HG02798 (cell line): ENCODE measurements at regions not wholly inside any gene's neighbourhood (a gene's known extent, or its start where the extent isn't known, plus 50 kb on each side); places are given as distances from the start of the nearest gene placed in this dataset.
"Not testable (repeated sequence)": the region's sequence is repeated elsewhere in the genome, so short reads cannot be mapped to it uniquely, and the experiment has no call there.

Experiments
- ATAC-seq: cut with Tn5 transposase; IDR thresholded peaks from one replicate; pipeline ENCODE4 v1.9.1; 2021; ENCODE audit warnings: mild to moderate bottlenecking; ENCODE audit not compliant: unreplicated experiment, poor library complexity

DNA sequence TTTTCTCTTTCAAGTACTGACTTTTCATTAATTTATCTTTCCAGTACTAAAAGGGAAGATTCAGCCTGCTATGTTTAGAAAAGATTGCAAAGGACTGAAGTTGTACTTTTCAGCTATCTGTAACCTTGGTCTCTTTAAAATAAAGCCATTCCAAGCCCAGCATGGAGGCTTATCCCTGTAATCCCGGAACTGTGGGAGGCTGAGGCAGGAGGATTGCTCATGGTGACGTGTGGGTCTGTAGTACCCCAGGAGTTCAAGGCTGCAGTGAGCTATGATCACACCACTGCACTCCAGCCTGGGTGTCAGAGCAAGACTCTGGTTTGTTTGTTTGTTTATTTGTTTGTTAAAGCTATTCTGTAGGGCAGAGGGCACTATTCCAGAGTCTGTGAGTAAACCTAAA lies 50.6 kb upstream of the TMEM170B start:
- ATAC-seq: no peak

DNA sequence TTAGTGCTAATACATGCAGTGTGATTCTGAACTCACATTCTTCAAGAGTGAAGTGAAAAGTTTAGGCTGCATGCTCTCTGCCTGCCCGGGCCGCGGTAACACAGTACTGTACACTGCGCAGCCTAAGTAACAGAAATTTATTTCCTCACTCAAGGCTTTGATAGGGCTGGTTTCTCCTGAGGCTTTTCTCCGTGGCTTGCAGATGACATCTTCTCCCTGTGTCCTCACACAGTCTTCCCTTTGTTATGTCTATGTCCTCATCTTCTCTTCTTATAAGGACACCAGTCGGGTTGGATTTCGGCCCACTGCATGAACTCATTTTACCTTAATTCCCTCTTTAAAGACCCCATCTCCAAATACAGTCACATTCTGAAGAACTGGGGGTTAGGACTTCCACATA lies 51.1 kb upstream of the TMEM170B start:
- no peak for ATAC-seq

DNA sequence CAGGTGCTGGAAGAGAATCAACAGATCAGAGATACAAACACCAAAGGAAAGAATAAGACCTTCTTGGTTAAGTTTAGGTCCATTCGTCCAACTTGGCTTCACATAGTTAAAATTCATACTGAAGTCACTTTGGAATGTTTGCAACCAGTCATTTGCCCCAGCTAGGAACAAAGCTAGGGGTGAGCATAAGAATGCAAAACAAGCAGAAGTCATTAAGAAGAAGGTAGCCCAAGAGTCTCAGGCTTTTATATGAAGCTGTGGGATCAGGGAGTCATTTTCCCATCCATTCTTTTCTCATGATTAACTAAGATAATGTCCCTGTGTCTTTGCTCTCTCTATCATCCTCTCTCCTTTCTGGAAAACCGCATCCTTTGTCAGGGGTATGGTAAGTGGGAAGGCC lies 51.5 kb upstream of the TMEM170B start:
- ATAC-seq: no peak

DNA sequence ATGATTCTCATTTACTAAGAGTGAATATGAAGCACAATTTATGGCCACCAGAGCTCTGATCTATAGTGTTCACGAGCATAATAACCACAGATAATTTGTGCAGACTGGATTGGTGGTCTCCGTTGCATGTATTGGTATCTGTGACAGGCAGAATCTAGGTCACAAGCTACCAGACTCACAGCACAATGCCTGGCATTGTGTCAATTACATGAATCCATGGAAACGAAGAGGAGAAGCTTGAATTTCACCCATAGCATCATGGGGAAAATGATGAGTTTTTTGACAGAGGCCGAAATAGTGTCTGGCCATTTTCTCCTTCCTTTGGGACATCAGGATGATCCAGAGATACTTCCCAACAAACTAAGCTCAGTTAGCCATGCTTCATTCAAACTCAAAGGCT lies 52.3 kb upstream of the TMEM170B start:
- no peak for ATAC-seq

DNA sequence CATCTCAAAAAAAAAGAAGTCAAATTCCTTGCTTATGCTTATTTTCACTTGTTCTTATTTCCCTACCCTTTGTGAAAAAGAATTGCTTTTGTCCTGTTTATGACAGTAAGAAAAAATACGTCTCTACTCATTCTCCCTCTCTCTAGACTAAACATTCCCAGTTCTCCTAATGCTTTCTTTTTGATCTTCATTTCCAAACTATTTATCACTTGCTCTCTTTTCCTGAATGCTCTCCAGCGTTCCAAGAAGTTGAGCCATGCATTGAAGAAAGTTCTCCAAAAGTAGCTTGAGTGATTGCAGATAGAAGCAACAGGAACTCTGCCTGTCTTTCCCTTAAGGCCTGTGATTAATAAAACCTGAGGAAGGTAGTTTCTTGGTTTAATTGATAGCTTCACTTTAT lies 53.1 kb upstream of the TMEM170B start:
- no peak for ATAC-seq

DNA sequence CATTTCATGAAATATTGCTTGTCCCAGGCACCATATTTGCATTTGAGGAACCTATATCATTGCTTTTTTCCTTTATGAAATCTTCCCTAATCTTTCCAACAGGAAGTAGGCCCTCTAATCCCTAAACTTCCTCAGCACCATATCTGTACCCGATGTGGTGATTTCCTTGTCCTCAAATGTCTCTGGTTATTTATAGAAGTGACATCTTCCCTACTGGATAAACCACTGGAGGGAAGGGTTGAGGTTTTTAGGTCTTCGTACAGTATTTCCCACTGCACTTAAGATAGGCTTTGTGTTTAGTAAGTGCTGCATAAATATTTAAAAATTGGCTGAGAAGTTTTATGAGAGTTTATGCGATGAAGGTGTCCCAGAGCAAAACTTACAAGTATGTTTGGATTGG lies 54.9 kb upstream of the TMEM170B start:
- no peak for ATAC-seq

DNA sequence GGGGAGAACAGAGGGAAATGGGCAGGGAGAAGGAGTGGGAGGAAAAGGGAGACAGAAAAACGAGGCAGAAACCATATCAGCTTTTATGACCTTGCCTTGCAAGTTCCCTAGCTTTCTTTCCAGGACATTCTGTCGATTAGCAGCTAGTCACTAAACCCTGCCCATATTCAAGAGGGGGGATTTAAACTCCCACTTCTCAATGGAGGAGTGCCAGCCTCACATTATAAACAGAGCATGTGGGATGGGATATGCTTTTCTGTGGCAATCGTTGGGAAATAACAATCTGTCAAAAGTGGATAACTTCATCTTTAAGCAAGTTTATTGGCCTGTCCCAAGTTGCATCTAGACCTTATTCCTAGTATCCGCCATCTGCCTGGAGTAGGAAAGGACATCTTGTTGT lies 57.0 kb upstream of the TMEM170B start:
- no peak for ATAC-seq

DNA sequence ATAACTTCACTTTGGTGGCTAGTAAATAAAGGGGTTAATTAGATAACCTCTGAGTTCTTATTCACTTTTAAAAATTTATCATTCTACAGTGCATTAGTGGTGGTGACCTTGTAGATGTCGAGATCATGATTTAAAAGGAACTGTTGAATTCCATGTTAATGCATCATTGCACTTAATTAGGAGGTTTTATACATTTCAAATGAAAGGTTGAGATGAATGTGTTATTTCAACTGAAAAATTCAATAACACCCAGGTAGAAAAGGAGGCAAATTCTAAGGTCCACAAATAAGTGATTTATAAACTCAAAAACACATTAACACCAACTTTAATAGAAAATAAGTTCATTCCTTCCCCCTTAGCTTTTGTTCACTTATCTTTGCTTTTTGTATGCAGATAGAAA lies 58.3 kb upstream of the TMEM170B start:
- no peak for ATAC-seq

DNA sequence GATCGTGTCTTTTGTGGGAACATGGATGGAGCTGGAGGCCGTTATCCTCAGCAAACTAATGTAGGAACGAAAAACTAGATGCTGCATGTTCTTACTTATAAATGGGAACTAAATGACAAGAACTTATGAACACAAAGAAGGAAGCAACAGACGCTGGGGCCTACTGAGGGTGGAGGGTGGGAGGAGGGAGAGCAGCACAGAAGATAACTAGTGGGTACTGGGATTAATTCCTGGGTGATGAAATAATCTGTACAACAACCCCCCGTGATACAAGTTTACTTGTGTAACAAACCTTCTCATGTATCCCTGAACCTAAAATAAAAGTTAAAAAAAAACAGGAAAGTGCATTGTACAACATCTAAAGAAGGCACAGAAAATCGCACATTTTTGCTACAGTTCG lies 59.0 kb upstream of the TMEM170B start:
- no peak for ATAC-seq

DNA sequence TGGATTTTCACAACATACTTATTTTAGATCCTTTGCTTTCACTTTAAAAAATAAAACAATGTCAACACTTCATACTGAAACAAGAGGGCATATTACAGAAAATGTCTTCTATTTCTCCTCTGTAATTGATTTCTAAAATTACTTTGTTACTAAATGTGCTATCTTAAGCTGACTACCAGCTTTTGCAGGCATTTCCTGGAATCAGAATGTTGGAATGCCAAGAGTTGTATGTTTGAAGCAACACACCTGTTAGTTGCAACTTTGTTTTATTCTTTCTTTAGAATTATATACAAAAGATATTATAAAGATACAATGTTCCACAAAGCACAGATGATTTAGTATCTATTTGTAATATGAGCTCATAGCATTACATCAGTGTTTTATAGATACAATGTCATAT lies 62.5 kb upstream of the TMEM170B start:
- no peak for ATAC-seq

DNA sequence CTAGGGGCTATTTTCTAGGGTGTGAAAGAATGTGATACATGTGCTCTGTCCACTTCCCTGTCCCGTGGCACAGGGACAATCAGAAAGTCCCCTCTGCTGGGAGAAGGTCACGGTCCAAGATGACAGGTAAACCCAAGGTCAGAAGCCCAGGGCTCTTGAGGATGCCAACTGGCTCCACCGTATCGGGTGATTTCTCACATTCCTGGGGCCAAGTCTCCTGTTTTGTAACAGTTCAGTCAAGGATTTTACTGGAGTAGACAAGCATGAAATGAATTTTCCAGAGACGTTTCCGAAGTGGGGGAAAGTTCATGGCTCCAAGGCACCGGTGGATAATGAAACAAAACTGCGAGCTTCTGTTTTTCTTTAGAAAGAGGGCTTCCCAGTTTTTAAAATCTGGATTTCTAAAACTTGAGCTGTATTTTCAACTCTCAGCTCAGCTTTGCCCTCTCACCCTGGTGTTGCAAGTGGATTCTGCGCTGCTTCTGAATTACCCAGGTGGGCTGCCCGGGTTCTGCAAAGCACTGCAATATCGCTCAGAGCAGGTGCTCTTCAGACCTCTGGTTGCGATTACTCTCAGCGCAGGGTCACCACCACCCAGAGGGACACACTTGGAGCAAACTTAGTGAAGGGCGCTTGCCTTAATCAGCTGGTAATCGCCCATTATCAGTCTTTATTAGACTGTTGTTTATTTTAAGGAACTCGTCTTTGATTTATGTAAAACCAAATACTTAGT lies 64.4 kb upstream of the TMEM170B start:
- no peak for ATAC-seq

DNA sequence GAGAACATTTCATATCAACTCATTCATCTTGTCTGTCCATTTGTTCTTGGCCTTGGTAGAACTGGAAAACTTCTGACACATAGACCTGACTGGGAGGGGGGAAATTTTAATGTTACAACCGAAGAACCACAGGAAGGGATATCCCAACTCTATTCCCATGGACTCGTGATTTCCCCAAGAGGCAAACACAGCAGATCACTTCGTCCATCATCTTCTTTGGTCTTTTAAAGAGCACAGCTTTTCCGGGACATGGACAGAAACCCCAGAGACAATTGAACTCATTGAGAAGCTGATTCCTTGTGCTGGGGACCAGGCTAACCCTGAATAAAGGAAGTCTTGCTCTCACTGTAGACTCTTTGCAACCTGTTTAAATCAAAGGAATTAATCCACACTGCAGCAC lies 66.3 kb upstream of the TMEM170B start:
- no peak for ATAC-seq

DNA sequence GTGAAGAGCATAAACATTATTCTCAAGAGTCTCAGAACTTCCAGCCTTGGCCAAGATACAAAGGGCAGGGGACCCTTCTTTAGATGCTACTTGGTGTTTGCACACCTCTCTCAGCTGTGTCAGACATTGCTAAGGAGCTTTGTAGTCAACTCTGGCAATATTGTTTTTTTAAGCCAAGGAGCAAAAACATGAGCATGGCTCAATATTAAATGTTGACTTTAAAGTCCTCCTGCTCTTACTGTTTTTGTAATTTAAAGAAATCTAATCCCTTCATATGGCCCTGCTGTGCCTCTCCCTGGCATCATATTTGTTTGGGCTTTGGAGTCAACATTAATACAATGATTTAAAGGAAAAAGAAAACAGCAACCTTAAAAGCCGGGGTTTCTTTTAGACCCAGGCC lies 67.9 kb upstream of the TMEM170B start:
- ATAC-seq: no peak

DNA sequence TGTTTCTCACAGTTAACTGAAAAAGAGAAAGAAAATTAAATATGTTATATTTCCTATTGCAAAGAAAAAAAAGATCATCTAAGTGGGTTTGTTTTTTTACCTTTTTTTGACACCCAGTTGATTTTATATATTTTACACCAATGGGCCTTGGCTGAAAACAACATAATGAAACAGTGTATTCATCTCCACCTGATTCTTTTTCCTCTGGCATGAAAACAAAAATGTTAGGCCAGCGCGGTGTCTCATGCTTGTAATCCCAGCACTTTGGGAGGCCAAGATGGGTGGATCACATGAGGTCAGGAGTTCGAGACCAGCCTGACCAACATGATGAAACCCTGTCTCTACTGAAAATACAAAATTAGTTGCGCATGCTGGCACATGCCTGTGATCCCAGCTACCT lies 69.3 kb upstream of the TMEM170B start:
- not testable (repeated sequence) for ATAC-seq

DNA sequence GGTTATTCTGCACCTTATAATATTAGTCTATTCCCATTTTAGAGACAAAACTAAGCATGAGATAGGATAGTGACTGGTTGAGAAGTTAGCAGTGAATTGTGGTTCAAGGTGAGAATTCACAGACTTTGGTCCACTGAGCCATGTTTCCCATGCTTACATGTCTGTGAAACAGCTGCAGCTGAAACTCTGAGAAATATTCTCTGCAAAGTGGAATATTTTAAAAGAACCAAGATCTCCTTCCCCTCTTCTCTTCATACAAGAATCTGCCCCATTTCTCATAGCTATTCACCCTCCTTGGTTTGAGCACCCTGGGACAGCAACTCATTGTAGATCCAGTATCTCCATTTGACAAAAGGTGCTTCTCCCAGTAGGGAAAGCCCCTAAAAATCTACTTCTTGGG lies 70.2 kb upstream of the TMEM170B start:
- peak; percentile 72 for ATAC-seq

DNA sequence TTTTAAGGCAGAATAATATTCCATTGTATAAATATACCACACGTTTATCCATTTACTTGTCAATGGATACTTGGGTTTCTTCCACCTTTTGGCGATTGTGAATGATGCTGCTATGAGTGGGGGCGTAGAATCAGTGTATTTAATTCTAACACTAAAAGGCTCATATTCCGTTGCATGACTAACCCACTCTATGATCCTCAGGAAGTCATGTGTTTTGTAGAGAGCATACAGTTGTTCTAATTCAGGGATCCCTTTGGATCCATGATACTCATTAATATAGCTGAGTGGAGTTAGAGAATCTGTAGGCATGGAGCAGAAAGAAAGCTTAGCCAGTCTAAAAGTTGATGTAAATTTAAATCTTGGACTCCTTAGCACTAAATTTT lies 74.2 kb upstream of the TMEM170B start:
- ATAC-seq: no peak

DNA sequence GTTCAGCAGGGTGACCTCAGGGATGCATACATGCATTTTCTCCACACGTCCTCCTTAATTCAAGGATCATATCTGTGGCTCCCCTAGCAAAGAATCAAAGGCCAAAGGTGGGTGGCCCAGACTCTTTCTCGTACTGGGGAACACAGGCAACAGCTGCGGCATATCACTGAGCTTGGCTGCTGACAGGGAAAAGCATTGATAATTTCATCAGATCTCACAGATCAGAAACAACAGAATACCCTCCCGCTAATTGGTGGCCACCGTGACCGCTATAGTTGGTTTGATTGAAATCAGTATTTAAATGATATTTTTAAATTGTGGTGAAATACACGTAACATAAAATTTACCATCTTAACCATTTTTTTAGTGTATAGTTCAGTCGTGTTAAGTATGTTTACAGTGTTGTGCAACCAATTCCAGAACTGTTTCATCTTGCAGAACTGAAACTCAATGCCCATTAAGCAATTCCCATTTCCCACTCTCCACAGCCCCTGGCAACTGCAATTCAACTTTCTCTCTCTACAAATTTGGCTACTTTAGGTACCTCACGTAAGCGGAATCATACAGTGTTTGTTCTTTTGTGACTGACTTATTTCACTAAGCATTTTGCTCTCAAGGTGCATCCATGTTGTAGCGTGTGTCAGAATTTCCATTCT lies 74.7 kb upstream of the TMEM170B start:
- ATAC-seq: no peak

DNA sequence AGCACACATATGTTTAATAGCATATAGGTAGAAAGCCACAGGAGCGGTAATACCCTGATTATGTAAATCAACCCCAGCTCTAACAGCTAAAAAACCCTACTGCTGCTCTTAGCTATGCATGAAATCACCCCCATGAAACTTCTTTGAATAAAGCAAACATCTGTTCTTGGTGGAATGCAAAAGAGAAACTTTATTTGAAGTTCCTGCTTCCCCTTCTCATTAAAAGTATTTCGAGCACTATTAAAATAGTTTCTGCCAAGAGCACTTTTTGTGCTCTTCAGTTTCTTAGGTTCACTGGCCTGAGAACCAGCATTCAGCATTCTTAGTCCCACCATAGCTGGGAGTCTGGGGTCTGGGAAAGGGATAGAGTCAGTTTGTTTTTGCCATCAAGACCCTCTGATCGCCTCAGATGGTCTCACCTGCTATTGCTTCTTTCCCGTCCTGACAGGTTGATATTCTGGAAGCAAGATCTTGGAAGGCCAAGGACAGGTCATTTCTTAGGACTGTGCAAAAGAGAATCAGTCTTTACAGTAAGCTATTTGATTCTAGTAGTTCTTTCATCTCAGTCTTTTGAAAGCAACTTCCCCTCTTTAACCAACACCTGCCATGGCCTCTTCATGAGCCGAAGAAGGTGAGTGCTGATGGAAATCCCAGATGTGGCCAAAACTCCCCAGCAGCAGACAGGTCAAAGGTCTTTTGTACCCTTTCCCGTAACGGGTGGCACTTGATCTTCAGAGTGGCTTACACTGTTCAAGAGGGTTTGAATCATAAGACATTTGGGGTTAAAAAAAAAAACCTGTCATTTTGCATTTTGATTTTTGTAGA lies 76.5 kb upstream of the TMEM170B start:
- ATAC-seq: peak; percentile 82

DNA sequence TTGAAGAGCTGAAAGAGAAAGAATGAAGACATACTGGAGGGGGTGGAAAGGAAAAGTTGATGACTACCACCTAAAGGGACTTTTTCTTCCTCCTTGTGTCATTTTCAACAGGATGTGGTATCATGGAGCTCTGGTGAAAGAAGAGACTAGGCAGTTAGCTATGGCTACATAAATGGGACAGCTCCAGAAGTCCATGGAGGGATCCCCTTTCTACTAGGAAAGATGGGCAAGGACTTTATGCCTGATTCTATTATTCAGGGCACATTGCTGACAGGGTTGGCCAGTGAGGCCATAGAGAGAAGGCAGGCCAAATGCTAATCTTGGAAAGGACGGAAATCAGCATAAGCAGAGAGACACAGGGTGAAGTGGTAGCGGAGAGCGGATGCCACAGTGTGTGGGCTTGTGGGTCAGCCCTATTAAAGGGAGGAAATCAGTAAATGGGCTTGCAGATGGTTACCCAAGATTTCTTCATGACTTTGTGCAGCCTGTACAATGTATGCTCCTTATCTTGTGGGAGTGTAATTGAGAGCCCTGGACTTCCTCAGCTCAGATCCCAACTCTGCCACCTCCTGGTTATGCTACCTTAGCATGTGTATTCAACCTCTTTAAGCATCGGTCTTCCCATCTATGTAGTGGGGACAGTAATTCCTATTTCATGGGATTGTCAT lies 77.4 kb upstream of the TMEM170B start:
- ATAC-seq: peak; percentile 36

DNA sequence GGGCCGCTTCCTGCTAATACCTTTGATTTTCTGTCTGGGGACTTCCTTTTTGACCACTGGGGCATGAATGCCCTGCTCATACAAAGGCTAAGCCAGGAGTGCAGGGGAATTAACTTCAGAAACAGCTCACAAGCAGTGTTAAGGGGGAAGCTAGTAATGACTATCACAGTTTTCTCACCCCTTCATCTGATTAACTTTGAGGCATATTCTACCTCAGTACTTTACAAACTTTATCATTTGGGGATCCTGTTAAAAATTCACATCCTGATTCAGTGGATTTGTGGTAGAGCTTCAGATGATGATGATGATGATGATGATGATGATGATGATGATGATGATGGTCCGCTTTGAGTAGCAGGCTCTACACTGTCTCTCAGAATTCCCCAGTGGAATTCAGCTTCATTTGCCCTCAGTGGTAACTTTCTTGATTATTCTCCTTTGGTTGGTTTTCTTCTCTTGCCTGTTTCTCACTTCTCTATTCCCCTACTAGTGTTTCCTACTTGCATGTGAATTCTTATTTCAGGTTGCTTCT lies 78.4 kb upstream of the TMEM170B start:
- peak; percentile 50 for ATAC-seq

DNA sequence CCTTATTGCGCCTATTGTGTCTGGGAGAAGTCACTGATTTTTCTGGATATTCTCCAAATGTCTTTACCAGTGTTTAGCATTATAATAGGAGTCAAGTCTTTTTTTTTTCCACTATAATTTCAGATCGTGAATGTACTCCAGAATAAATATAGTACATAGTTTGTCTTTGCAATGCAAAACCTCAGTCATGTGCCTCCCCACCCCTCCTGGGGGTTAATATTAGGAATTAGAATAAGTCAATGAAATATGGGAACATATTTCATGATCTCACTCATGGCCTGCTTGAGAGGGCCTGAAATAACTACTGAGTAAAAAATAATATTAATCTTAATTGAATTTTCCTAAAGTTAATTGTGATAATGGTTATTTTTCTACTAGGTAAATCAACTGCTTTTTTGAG lies 79.0 kb upstream of the TMEM170B start:
- no peak for ATAC-seq
